ENCODE measurements at regions not wholly inside any gene's neighbourhood (a gene's known extent, or its start where the extent isn't known, plus 50 kb on each side); places are given as distances from the start of the nearest gene placed in this dataset.

DNA sequence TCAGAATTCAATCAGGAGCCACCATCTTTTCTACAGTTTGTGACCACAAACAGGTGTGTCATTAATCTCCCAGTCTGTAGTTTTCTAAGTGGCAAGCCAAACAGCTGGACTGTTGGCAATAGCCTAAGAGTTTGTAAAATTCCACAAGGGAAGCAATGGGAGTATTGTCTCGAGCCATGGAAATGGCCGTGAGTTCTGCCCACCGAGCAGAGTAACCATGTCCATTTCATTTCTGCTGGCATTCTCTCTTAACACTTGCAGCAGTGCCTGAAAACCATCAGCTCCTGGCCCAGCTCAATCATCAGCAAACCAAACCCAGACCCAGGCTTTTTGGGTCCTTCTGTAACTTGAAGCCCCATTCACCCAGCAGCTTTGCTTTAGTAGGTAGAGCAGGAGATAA, 387.8 kb upstream of the CDH7 start:
- no CpG with 5 or more reads among the region's 3 CpGs for WGBS (ENCODE audit: low lambda C conversion rate)
- POLR2A ChIA-PET: no interaction called here
- Histone ChIP-seq H3K9me3 (ENCODE audit: low read length) (no peaks in the 10 kb centered on the region), H4K20me1 (ENCODE audit: insufficient read depth, low read length) (no peaks in the 10 kb centered on the region), H2AFZ (ENCODE audit: low read length) (no peak overlapping the region), H3K4me2 (ENCODE audit: low read depth, low read length) (no peak overlapping the region), H3K4me3 (replicated peaks in 1 of 3; ENCODE audit: insufficient read depth in 1 of 3, low read depth in 2 of 3, low read length in 3 of 3) (no peak overlapping the region), H3K36me3 (replicated peaks in 1 of 2; ENCODE audit: control insufficient read depth in 1 of 2, insufficient read depth in 2 of 2, low read length in 2 of 2) (no peaks in the 10 kb centered on the region), H3K27me3 (ENCODE audit: control insufficient read depth in 1 of 2, insufficient read depth in 2 of 2, low read length in 2 of 2) (no peaks in the 10 kb centered on the region), H3K27ac (ENCODE audit: extremely low read length, insufficient read depth, low read length) (no peak overlapping the region), H3K9ac (ENCODE audit: insufficient read depth, low read depth, low read length) (no peak overlapping the region), H3K79me2 (ENCODE audit: insufficient read depth, low read length) (no peaks in the 10 kb centered on the region), H3K4me1 (ENCODE audit: insufficient read depth, low read length) (no peaks in the 10 kb centered on the region)
- no TSS peak for BruUV-seq (replicated peaks)
- TF ChIP-seq ZNF501 (CRISPR knock-in tag; IDR thresholded peaks at IDR 0.05): no peak
- TF ChIP-seq, protein P1, sequence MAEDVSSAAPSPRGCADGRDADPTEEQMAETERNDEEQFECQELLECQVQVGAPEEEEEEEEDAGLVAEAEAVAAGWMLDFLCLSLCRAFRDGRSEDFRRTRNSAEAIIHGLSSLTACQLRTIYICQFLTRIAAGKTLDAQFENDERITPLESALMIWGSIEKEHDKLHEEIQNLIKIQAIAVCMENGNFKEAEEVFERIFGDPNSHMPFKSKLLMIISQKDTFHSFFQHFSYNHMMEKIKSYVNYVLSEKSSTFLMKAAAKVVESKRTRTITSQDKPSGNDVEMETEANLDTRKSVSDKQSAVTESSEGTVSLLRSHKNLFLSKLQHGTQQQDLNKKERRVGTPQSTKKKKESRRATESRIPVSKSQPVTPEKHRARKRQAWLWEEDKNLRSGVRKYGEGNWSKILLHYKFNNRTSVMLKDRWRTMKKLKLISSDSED (CRISPR knock-in tag; IDR thresholded peaks at IDR 0.05): no peak
- TF ChIP-seq, protein P2, sequence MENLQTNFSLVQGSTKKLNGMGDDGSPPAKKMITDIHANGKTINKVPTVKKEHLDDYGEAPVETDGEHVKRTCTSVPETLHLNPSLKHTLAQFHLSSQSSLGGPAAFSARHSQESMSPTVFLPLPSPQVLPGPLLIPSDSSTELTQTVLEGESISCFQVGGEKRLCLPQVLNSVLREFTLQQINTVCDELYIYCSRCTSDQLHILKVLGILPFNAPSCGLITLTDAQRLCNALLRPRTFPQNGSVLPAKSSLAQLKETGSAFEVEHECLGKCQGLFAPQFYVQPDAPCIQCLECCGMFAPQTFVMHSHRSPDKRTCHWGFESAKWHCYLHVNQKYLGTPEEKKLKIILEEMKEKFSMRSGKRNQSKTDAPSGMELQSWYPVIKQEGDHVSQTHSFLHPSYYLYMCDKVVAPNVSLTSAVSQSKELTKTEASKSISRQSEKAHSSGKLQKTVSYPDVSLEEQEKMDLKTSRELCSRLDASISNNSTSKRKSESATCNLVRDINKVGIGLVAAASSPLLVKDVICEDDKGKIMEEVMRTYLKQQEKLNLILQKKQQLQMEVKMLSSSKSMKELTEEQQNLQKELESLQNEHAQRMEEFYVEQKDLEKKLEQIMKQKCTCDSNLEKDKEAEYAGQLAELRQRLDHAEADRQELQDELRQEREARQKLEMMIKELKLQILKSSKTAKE (CRISPR knock-in tag; IDR thresholded peaks at IDR 0.05; ENCODE audit: borderline replicate concordance): no peak
- TF ChIP-seq POLR2AphosphoS2 (IDR thresholded peaks at IDR 0.05; ENCODE audit: low read depth, low read length): no peak
- ATAC-seq (no peak), DNase-seq (ENCODE audit: low spot score) (no peak), FAIRE-seq (no peak)
- intact Hi-C loops (cut with micrococcal nuclease; ENCODE audit: unreplicated experiment): no loop called here
- in situ Hi-C loops (cut with HindIII; ENCODE audit: extremely low pct_ligation_motif_present, low pct_unique_long_range_greater_than_20kb): no loop called here
- CTCF ChIA-PET (ENCODE audit: low intra/inter-chr PET ratio, low total read pairs): no interaction called here

- 0% methylated on average over 1 of the region's 1 CpG for WGBS (ENCODE audit: low lambda C conversion rate)
- Histone ChIP-seq H2AFZ (ENCODE audit: low read length) (no peak overlapping the region), H4K20me1 (ENCODE audit: insufficient read depth, low read length) (no peaks in the 10 kb centered on the region), H3K4me1 (ENCODE audit: insufficient read depth, low read length) (no peaks in the 10 kb centered on the region), H3K9me3 (ENCODE audit: low read length) (no peaks in the 10 kb centered on the region), H3K79me2 (ENCODE audit: insufficient read depth, low read length) (no peaks in the 10 kb centered on the region), H3K27ac (ENCODE audit: extremely low read length, insufficient read depth, low read length) (no peak overlapping the region), H3K4me2 (ENCODE audit: low read depth, low read length) (no peak overlapping the region), H3K27me3 (ENCODE audit: control insufficient read depth in 1 of 2, insufficient read depth in 2 of 2, low read length in 2 of 2) (no peaks in the 10 kb centered on the region), H3K9ac (ENCODE audit: insufficient read depth, low read depth, low read length) (no peak overlapping the region), H3K36me3 (replicated peaks in 1 of 2; ENCODE audit: control insufficient read depth in 1 of 2, insufficient read depth in 2 of 2, low read length in 2 of 2) (no peaks in the 10 kb centered on the region), H3K4me3 (replicated peaks in 1 of 3; ENCODE audit: insufficient read depth in 1 of 3, low read depth in 2 of 3, low read length in 3 of 3) (no peak overlapping the region)
- no TSS peak for BruUV-seq (replicated peaks)
- ATAC-seq: no peak
- POLR2A ChIA-PET: no interaction called here
- intact Hi-C loops (cut with micrococcal nuclease; ENCODE audit: unreplicated experiment): no loop called here
- in situ Hi-C loops (cut with HindIII; ENCODE audit: extremely low pct_ligation_motif_present, low pct_unique_long_range_greater_than_20kb): no loop called here
- DNase-seq (ENCODE audit: low spot score): no peak
- FAIRE-seq: no peak
- CTCF ChIA-PET (ENCODE audit: low intra/inter-chr PET ratio, low total read pairs): no interaction called here
- no peak for TF ChIP-seq SIN3A (IDR thresholded peaks at IDR 0.05; ENCODE audit: borderline replicate concordance, low read depth, low read length)
- TF ChIP-seq ZNF460 (CRISPR knock-in tag; IDR thresholded peaks at IDR 0.05; ENCODE audit: borderline replicate concordance): no peak
- no peak for TF ChIP-seq ZNF672 (CRISPR knock-in tag; IDR thresholded peaks at IDR 0.05)
- no peak for TF ChIP-seq AKNA (CRISPR knock-in tag; IDR thresholded peaks at IDR 0.05; ENCODE audit: borderline replicate concordance)
- TF ChIP-seq ZNF737 (CRISPR knock-in tag; IDR thresholded peaks at IDR 0.05; ENCODE audit: borderline replicate concordance): no peak
- no peak for TF ChIP-seq ZNF766 (CRISPR knock-in tag; IDR thresholded peaks at IDR 0.05; ENCODE audit: borderline replicate concordance)
- TF ChIP-seq ZSCAN12 (CRISPR knock-in tag; IDR thresholded peaks at IDR 0.05): no peak
Measured at GRCh38 chr18:65359479-65359878, 391.3 kb upstream of the CDH7 start.
